ENCODE measurements at regions not wholly inside any gene's neighbourhood (a gene's known extent, or its start where the extent isn't known, plus 50 kb on each side); places are given as distances from the start of the nearest gene placed in this dataset.

GRCh38 chr13:97057176-97057575, 62.9 kb upstream of the OXGR1 start:
- no peak for DNase-seq

DNA sequence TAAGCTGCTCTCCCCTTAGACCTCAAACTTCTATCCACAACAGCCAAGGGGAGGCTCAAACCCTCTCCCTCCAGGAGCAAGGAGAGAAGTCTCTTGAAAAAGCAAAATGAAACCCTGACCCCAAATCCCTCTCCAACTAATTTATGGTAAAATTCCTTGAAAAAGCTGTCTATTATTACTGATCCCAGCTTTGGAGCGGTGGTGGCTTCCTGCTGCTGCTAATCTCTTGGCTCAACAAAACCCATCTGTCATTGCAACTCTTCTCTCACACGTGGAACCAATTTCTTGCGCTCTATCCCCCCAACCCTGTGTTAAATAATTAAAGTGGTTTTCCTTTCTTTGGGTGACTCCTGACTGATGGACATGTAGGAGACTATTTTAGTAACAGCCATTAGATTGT, 64.1 kb upstream of the OXGR1 start:
- DNase-seq: no peak

- DNase-seq: no peak
Observed at GRCh38 chr13:97058926-97059325, 64.7 kb upstream of the OXGR1 start.

GRCh38 chr13:97067017-97067895, 73.0 kb upstream of the OXGR1 start:
- no peak for DNase-seq

GRCh38 chr13:97068151-97068550, 73.9 kb upstream of the OXGR1 start:
- no peak for DNase-seq

DNA sequence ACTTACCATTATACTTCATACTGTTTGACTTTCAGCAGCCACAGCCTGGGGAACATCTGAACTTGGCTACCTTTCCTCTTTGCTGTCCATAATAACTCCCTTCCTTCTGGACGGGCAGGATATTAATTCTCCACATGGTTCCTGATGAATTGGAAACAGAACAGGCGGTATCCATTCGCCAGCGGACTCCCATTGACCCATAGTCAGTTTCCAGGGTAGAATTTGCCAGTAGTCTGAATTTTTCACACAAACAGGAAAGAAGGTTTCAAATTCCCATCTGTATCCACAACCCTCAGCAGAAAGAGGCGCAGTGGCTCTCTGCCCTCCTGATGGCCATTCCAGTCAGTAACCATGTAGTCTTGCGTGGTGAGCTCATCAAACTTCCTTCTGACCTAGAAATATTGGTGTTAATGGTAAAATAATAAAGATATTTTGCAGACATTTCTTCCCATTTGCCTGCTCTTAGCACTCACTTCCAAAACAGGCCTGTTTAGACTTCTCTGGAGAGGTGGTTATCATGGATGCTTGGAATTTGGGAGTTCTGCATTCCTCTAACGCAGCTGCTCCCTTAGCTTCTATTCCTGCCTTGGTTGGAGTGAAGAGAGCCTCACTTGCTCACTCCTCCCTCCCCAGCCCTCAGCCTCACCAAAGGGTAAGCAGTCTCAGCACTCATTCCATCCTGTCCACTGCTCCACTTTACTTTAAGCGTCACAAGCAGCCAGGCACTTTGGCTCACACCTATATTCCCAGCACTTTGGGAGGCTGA, 75.0 kb upstream of the OXGR1 start:
- no peak for DNase-seq

DNA sequence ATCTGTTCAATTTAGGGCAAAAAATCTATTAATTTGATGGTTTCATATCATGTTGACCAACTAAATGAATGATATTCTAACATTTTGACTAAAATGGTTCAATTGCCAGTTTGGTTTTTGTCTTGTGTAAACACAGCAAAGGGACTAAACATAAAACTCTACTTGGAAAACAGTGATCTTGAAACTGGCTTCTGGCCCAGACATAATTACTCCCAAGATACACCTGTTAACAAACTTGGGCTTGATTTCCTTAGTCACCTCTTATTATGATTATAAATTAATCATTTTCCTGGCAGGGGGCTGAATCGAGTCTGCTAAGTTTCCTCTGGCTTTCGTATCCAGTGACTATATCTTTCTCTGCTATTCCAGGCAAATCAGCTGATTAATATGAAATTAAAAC, 78.0 kb upstream of the OXGR1 start:
- no peak for DNase-seq

DNA sequence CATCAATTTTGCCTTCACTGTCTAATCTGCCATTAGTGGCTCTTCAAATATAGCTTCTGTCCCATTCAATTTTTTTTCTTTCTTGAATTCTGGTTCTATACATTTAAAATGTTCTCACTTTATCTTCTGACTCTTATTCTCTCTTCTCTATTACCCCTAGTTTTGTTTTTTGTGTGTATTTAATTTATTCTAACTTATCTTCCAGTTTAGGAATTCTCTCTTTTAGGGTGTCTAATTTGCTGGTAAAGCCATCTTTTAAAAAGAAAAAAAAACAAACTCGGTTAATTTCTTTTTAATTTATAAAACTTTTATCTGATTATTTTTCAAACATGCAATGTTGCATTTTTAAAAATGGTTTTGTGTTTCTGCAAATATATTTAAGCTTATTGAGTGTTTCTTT, 80.3 kb upstream of the OXGR1 start:
- DNase-seq: no peak

- no peak for DNase-seq
Observed at GRCh38 chr13:97076898-97077297, 82.6 kb upstream of the OXGR1 start.

DNA sequence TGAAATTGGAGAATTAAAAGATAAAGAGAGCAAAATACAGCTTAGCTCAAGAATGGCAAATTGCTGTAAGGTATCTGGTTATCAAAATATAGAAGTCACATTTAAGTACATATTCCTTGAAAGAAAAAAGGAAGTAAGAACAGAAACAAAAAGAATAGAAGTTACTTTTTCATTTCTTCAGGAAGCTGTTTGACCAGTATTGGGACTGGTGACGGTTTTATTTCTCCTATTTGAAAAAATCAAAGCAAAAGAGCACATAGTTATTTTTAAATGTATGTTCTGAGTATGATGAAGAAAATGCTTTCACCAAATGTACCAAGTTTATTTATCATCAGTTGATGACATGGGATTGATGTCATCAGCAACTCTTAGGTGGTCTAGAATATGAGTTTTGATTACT, 83.1 kb upstream of the OXGR1 start:
- no peak for DNase-seq

- no peak for DNase-seq
Observed at GRCh38 chr13:97079726-97080125, 85.5 kb upstream of the OXGR1 start.

GRCh38 chr13:97082461-97083207, 88.4 kb upstream of the OXGR1 start:
- DNase-seq: no peak

DNA sequence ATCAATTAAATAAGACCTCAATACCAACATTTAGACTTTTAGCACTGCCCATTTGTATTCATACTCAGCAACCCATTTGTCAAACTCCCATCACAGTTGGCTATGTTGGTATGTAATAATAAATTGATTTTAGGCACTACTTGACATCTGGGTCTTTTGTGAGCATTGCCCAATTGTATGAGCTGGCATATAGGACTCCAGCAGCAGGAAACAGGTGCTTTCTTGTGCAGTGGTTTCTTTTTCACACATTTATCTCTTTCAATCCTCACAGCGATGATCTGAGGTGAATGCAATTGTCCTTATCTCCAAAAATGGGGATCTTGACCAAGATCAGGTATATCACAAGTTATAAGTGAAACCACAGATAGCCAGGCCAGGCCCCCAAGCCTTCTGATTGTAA, 96.9 kb upstream of the OXGR1 start:
- no peak for DNase-seq

DNA sequence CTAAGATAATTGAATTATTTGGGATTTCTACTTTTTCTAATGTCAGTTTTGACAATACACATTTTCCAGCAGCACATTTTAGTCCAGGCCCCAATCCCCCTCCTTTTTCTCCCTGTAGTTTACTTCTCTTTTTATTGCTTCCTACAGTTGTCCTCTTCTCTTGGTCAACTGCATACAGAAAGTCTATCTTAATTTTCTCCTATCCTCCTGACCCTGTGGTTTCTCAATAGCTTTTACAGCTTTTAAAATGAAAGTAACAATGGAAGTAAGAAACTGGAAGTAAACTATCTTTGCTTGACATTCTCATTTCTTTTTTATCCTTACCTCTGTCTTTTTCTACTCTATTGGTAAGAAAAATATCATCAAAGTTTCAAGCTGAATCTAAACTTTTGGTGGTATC, 106.5 kb upstream of the OXGR1 start:
- DNase-seq: no peak

GRCh38 chr13:97101912-97102708, 107.8 kb upstream of the OXGR1 start:
- no peak for DNase-seq

DNA sequence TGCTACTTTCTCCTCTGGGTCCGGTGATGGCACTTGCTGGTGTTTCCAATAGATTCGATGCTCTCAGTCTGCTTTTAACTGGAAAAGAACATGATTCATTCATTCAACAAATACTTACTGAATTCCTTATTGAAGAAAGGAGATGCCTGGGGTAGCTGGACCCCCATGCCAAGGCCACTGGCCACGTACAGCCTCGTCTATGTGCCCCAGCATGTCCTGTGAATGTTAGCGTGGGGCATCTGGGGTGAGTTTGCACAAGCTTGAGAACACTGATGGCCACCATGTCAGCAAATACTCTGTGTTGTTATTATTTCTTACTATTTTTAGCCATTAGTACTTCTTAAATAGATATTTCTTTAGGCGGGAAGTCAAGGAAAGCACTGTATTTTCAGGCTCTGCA, 112.0 kb upstream of the OXGR1 start:
- DNase-seq: no peak

DNA sequence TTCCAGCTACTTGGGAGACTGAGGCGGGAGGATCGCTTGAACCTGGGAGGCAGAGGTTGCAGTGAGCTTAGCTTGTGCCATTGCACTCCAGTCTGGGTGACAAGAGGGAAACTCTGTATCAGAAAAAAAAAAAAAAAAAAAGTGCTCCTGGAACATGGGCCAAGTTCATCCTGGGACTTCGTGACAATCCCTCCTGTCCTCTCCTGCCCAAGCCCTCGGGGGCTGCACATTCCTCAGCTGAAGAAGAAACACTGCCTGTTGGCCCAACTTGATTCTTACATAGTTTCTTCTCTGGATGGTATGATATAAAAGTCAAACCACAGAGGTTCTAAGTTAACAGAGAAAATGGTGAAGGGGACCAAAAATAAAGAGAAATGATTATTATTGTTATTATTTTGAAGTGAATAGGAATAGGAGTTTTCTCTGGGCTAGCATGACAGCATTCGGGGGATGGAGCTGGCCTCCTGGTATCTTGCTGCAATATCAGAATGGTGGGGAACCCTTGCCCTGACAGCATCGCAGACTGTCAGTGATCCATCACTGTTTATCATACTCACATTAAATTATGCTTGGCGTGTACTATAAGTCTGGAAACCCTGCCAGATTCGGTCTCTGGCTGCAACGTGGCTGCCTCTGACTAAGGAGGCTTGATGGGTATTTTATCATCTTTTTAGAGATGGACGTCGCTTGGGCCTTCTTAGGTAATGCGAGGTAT, 113.7 kb upstream of the OXGR1 start:
- DNase-seq: no peak

DNA sequence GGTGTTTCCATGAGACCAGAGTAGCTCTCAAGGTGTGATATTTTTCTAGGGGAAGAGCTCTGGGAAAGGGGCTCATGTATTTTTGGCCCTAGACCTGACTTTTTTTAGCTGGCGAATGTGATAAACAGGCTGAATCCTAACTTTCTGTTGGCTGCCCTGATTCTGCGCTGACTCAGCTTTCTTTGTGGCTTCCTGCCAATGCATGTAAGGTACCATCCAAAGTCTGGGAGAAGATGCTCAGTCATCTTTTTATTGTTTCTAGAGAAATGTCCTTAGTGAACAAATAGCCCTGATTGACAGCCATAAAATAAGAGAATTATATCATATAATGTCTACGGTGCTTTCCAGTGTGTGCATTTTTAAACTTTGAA, 113.6 kb upstream of the MBNL2 start:
- DNase-seq: no peak

DNA sequence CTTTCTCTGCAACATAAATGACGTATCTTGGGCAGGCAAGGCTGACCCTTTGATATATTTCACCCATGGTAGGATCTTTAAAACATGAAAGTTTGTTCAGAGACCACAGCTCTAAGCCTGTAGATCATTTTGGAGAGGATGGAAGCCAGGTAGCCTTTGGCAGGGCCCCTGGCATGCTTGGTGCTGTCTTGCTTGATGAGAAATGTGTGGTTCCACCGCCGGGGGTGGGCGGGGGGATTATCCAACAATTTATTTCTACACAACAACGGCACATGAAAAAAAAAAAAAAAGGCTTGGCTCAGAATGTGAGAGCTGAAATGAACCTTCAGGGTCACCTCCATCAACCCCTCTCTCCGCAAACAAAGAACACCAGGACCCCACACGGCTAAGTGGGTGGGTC, 112.9 kb upstream of the MBNL2 start:
- DNase-seq: no peak

GRCh38 chr13:97109841-97110492, 112.2 kb upstream of the MBNL2 start:
- DNase-seq: peak; percentile 86

DNA sequence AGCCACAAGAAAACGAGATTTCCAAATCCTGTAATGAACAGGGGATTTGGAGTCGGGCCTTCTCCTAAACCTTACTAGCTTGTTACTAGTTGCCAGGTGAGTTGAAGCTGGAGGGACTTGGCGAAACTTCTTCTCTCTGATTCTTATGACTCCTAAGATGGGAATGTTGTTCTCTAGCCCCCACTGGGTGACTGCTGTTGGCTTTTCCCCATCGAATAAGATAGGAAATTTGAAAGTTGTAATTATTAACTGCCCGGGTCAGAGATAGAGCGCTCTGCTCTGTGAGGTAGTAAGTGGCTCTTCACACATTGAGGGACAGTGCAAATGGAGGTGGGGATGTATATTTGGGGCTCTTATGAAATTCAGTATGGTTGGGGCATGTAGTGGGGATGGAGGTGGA, 111.2 kb upstream of the MBNL2 start:
- DNase-seq: no peak

DNA sequence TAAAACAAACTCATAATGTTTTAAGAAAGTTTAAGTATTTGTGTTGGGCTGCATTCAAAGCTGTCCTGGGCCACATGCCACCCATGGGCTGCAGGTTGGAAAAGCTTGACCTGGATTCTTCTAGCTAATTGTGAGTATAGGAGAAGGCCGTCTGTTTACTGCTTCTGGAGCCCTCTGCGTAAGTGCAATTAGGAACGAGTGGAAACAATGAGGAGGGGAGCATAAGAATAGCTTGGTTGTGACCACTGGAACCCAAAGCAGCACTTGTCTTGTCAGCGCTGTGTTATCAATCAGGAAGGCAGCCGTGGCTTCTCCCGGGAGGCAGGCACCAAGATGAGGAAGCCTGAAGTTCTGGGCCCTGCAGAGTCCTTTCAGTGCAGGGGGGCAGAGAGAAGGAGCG, 110.4 kb upstream of the MBNL2 start:
- no peak for DNase-seq
